SK-N-SH (cell line): ENCODE measurements at regions not wholly inside any gene's neighbourhood (a gene's known extent, or its start where the extent isn't known, plus 50 kb on each side); places are given as distances from the start of the nearest gene placed in this dataset.

ENCODE experiments used
- EP300 ChIP-seq, 2 experiments: IDR thresholded peaks; 2 replicates each; pipeline versions ENCODE4 v1.4.0 to v1.6.1; 2012; ENCODE audit warnings: borderline replicate concordance in 1 of 2, low read depth in 1 of 2, low read length in 1 of 2
- FOXM1 ChIP-seq: IDR thresholded peaks from 2 replicates; pipeline ENCODE4 v1.4.0; 2012; ENCODE audit warnings: low read depth, mild to moderate bottlenecking
- GABPA ChIP-seq: IDR thresholded peaks from 2 replicates; pipeline ENCODE4 v1.4.0; 2012; ENCODE audit warnings: low read depth, mild to moderate bottlenecking
- IRF3 ChIP-seq: fragments of 150-350 bp; IDR thresholded peaks from 2 replicates; pipeline ENCODE4 v1.6.1; 2016; ENCODE audit warnings: mild to moderate bottlenecking, low read depth, low read length
- MEF2A ChIP-seq: IDR thresholded peaks from 2 replicates; pipeline ENCODE4 v1.4.0; 2012; ENCODE audit warnings: low read depth, borderline replicate concordance
- POLR2AphosphoS5 ChIP-seq: IDR thresholded peaks from 2 replicates; pipeline ENCODE4 v1.6.1; 2012; ENCODE audit warnings: low read depth, low read length
- RAD21 ChIP-seq: IDR thresholded peaks from 2 replicates; pipeline ENCODE4 v1.6.1; 2012; ENCODE audit warnings: mild to moderate bottlenecking, low read length
- RFX5 ChIP-seq: IDR thresholded peaks from 2 replicates; pipeline ENCODE4 v1.6.1; 2012; ENCODE audit warnings: mild to moderate bottlenecking, improper control_type of control experiment, low read length
- SIN3A ChIP-seq: IDR thresholded peaks from 2 replicates; pipeline ENCODE4 v1.6.1; 2012; ENCODE audit warnings: low read depth, mild to moderate bottlenecking, low read length, moderate library complexity, borderline replicate concordance
- USF1 ChIP-seq: IDR thresholded peaks from 2 replicates; pipeline ENCODE4 v1.4.0; 2012; ENCODE audit warnings: low read depth, borderline replicate concordance
- USF2 ChIP-seq: fragments of 150-350 bp; IDR thresholded peaks from 2 replicates; pipeline ENCODE4 v1.6.1; 2017; ENCODE audit warnings: antibody characterized with exemption, low read length, low read depth, borderline replicate concordance
- TF ChIP-seq, protein P1 (sequence below): IDR thresholded peaks from 2 replicates; pipeline ENCODE4 v1.6.1; 2012; ENCODE audit warnings: mild to moderate bottlenecking, low read depth, low read length, moderate library complexity
- TF ChIP-seq, protein P2 (sequence below): IDR thresholded peaks from 2 replicates; pipeline ENCODE4 v1.4.0; 2012; ENCODE audit warnings: low read depth
- TF ChIP-seq, protein P3 (sequence below): fragments of 200-600 bp; sonication (generic); IDR thresholded peaks from 2 replicates; pipeline ENCODE4 v1.6.1; 2017; ENCODE audit warnings: antibody characterized with exemption, mild to moderate bottlenecking, moderate library complexity

DNA sequence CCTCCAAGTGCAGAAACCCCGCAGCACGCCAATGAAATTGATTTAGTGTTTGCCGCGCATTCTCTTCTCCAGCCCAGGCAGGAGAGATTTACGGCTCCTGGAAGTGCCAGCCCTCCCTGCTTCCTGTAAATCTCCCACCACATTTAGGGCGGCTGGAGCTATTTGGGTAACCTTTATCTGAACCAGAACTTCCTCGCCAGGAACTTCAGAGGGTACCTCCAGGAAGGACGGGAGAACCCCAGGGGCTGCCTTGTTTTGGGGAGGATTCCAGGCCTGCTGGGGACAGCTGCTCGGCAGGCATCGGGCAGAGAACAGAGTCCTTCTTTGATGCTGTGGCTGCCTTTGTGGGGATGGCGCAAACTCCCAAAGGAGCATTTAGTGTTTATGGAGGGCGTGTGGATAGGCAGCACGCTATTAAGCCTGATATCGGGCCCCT, 122.0 kb upstream of the MYCN start:
- TF ChIP-seq IRF3: no peak
- no peak for TF ChIP-seq EP300 (IDR thresholded peaks at IDR 0.05; ENCODE audit: borderline replicate concordance in 1 of 2, low read depth in 1 of 2, low read length in 1 of 2)
- TF ChIP-seq, protein P1, sequence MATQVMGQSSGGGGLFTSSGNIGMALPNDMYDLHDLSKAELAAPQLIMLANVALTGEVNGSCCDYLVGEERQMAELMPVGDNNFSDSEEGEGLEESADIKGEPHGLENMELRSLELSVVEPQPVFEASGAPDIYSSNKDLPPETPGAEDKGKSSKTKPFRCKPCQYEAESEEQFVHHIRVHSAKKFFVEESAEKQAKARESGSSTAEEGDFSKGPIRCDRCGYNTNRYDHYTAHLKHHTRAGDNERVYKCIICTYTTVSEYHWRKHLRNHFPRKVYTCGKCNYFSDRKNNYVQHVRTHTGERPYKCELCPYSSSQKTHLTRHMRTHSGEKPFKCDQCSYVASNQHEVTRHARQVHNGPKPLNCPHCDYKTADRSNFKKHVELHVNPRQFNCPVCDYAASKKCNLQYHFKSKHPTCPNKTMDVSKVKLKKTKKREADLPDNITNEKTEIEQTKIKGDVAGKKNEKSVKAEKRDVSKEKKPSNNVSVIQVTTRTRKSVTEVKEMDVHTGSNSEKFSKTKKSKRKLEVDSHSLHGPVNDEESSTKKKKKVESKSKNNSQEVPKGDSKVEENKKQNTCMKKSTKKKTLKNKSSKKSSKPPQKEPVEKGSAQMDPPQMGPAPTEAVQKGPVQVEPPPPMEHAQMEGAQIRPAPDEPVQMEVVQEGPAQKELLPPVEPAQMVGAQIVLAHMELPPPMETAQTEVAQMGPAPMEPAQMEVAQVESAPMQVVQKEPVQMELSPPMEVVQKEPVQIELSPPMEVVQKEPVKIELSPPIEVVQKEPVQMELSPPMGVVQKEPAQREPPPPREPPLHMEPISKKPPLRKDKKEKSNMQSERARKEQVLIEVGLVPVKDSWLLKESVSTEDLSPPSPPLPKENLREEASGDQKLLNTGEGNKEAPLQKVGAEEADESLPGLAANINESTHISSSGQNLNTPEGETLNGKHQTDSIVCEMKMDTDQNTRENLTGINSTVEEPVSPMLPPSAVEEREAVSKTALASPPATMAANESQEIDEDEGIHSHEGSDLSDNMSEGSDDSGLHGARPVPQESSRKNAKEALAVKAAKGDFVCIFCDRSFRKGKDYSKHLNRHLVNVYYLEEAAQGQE: no peak
- TF ChIP-seq, protein P2, sequence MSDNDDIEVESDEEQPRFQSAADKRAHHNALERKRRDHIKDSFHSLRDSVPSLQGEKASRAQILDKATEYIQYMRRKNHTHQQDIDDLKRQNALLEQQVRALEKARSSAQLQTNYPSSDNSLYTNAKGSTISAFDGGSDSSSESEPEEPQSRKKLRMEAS: no peak
- no peak for TF ChIP-seq POLR2AphosphoS5
- no peak for TF ChIP-seq MEF2A
- TF ChIP-seq RFX5: no peak
- no peak for TF ChIP-seq SIN3A
- TF ChIP-seq, protein P3, sequence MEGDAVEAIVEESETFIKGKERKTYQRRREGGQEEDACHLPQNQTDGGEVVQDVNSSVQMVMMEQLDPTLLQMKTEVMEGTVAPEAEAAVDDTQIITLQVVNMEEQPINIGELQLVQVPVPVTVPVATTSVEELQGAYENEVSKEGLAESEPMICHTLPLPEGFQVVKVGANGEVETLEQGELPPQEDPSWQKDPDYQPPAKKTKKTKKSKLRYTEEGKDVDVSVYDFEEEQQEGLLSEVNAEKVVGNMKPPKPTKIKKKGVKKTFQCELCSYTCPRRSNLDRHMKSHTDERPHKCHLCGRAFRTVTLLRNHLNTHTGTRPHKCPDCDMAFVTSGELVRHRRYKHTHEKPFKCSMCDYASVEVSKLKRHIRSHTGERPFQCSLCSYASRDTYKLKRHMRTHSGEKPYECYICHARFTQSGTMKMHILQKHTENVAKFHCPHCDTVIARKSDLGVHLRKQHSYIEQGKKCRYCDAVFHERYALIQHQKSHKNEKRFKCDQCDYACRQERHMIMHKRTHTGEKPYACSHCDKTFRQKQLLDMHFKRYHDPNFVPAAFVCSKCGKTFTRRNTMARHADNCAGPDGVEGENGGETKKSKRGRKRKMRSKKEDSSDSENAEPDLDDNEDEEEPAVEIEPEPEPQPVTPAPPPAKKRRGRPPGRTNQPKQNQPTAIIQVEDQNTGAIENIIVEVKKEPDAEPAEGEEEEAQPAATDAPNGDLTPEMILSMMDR: no peak
- TF ChIP-seq USF2: no peak
- TF ChIP-seq USF1: no peak
- no peak for TF ChIP-seq RAD21
- TF ChIP-seq GABPA: no peak
- no peak for TF ChIP-seq FOXM1
